ENCODE measurements at regions not wholly inside any gene's neighbourhood (a gene's known extent, or its start where the extent isn't known, plus 50 kb on each side); places are given as distances from the start of the nearest gene placed in this dataset.

- H3K4me3 ChIP-seq (ENCODE audit: low read depth, low read length): no peak overlapping the region
Observed at GRCh38 chr18:31245820-31246219, 72.1 kb upstream of the DSG1 start.

GRCh38 chr18:31246460-31246859 lies 71.5 kb upstream of the DSG1 start:
- H3K4me3 ChIP-seq (ENCODE audit: low read depth, low read length): no peak overlapping the region
- no peak for DNase-seq (ENCODE audit: low read depth)

More at GRCh38 chr18:31245820-31246219, 72.1 kb upstream of the DSG1 start:
- DNase-seq (ENCODE audit: low read depth): no peak

- no peak for DNase-seq (ENCODE audit: low read depth)
- no peak overlapping the region for H3K4me3 ChIP-seq (ENCODE audit: low read depth, low read length)
Observed at GRCh38 chr18:31247574-31248199, 70.3 kb upstream of the DSG1 start.

- no peak overlapping the region for H3K4me3 ChIP-seq (ENCODE audit: low read depth, low read length)
- DNase-seq (ENCODE audit: low read depth): no peak
Observed at GRCh38 chr18:31248783-31249521, 69.0 kb upstream of the DSG1 start.

- no peak overlapping the region for H3K4me3 ChIP-seq (ENCODE audit: low read depth, low read length)
- DNase-seq (ENCODE audit: low read depth): no peak
Observed at GRCh38 chr18:31250902-31251301, 67.1 kb upstream of the DSG1 start.

GRCh38 chr18:31252522-31252921 lies 65.4 kb upstream of the DSG1 start:
- no peak for DNase-seq (ENCODE audit: low read depth)
- no peak overlapping the region for H3K4me3 ChIP-seq (ENCODE audit: low read depth, low read length)

- DNase-seq (ENCODE audit: low read depth): no peak
- no peak overlapping the region for H3K4me3 ChIP-seq (ENCODE audit: low read depth, low read length)
Observed at GRCh38 chr18:31255953-31256352, 62.0 kb upstream of the DSG1 start.

- no peak overlapping the region for H3K4me3 ChIP-seq (ENCODE audit: low read depth, low read length)
Observed at GRCh38 chr18:31258789-31259188, 59.2 kb upstream of the DSG1 start.

GRCh38 chr18:31261792-31262582 lies 56.0 kb upstream of the DSG1 start:
- H3K4me3 ChIP-seq (ENCODE audit: low read depth, low read length): no peak overlapping the region
- DNase-seq (ENCODE audit: low read depth): no peak

More at GRCh38 chr18:31258789-31259188, 59.2 kb upstream of the DSG1 start:
- DNase-seq (ENCODE audit: low read depth): no peak

GRCh38 chr18:31267823-31268481 lies 50.0 kb upstream of the DSG1 start:
- no peak overlapping the region for H3K4me3 ChIP-seq (ENCODE audit: low read depth, low read length)
- DNase-seq (ENCODE audit: low read depth): no peak
